ENCODE measurements at regions not wholly inside any gene's neighbourhood (a gene's known extent, or its start where the extent isn't known, plus 50 kb on each side); places are given as distances from the start of the nearest gene placed in this dataset.

DNA sequence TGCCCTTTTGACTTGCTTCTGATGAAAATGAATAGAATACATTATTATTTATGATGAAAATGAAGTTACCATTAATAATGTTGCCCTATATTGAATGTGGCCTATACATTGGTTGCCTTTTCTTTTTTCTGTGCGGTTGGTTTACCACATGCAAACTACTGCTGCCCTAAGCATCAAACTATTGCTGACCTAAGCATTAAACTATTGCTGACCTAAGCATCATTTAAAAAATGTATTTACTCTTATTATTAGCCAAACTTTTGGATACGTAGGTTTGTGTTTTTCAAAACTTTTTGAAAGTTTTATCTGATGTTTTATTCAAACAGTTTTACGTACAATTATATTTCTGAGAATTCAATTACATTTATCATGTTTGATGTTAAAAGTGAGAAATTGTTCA is 76.0 kb upstream of the CDH10 start:
- no peak for DNase-seq (ENCODE audit: low read depth)
- TF ChIP-seq, protein P1, sequence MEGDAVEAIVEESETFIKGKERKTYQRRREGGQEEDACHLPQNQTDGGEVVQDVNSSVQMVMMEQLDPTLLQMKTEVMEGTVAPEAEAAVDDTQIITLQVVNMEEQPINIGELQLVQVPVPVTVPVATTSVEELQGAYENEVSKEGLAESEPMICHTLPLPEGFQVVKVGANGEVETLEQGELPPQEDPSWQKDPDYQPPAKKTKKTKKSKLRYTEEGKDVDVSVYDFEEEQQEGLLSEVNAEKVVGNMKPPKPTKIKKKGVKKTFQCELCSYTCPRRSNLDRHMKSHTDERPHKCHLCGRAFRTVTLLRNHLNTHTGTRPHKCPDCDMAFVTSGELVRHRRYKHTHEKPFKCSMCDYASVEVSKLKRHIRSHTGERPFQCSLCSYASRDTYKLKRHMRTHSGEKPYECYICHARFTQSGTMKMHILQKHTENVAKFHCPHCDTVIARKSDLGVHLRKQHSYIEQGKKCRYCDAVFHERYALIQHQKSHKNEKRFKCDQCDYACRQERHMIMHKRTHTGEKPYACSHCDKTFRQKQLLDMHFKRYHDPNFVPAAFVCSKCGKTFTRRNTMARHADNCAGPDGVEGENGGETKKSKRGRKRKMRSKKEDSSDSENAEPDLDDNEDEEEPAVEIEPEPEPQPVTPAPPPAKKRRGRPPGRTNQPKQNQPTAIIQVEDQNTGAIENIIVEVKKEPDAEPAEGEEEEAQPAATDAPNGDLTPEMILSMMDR (IDR thresholded peaks at IDR 0.05; ENCODE audit: control insufficient read depth, extremely low read depth, insufficient read depth) = no peak
- H3K4me3 ChIP-seq (ENCODE audit: low read depth, low read length) = no peak overlapping the region

DNA sequence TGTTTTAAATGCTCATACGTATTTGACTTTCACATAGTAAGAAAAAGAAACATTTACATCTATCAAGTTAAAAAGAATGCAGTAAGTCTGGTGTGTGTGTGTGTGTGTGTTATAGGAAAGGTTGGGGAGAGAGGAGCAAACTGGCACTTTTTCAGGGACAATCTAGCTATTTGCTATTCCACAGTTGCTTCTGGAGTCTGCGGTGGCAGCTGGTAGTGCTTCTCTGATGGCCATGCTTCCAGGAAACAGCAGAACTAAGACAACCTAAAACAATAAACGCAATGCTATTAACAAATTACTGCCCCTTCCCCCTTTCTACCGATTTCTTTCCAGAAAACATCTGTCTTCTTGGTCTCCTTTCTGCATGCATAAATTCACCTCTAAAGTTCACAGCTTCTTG is 70.0 kb upstream of the CDH10 start:
- no peak for DNase-seq (ENCODE audit: low read depth)
- no peak overlapping the region for H3K4me3 ChIP-seq (ENCODE audit: low read depth, low read length)
- TF ChIP-seq, protein P1 (IDR thresholded peaks at IDR 0.05; ENCODE audit: control insufficient read depth, extremely low read depth, insufficient read depth) = no peak

DNA sequence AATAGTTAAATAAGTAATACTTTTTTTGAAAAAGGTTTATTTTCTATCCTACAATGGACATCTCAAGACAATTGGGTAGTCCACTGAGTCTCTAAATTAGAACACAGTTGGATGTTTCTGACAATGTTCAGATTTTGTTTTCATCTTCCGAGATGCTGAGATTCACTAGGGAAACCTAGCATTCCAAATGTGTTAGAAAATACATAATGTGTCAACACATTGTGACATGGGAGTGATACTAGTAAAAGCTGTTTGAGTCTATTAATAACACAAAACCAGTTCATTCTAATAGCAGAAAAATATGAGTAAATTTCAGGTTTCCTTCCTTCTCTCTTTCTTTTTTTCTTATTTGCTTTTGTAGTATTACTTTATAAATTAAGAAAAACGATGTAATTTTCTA is 68.2 kb upstream of the CDH10 start:
- DNase-seq (ENCODE audit: low read depth) = no peak
- no peak overlapping the region for H3K4me3 ChIP-seq (ENCODE audit: low read depth, low read length)
- TF ChIP-seq, protein P1 (IDR thresholded peaks at IDR 0.05; ENCODE audit: control insufficient read depth, extremely low read depth, insufficient read depth) = no peak

DNA sequence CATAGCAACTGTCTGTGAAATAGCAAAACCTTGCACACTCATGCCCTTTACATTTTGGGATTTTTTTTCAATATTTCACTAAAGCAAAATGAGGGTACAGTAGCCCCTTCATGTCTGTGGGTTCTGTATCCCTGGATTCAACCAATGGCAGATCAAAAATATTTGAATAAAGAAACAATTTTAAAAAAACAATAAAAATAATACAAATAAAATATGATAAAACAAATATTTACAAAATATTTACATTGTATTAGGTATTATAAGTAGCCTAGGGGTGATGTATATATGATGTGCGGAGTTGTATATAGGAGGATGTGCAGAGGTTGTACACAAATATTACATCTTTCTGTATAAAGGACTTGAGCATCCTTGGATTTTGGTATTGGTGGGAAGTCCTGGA is 67.3 kb upstream of the CDH10 start:
- DNase-seq (ENCODE audit: low read depth) = no peak
- TF ChIP-seq, protein P1 (IDR thresholded peaks at IDR 0.05; ENCODE audit: control insufficient read depth, extremely low read depth, insufficient read depth) = no peak
- H3K4me3 ChIP-seq (ENCODE audit: low read depth, low read length) = no peak overlapping the region

DNA sequence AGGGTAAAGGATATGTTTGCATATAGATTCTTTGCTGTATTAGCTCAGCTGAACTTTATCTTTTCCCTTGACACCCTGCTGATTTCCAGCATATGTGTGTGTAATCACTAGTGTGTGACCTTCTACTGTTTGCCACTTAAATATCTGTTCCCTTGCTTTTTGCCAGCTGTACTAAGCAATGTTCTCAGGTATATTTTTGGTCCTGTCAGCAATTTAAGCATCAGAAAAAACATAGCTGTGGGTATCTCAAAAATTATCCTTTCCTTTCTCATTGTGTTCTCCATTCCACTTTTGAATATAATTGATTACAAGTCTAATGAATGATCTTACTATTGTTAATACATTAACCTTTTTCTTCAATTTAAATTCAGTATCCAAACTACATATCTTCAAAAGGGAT is 59.2 kb upstream of the CDH10 start:
- TF ChIP-seq, protein P1 (IDR thresholded peaks at IDR 0.05; ENCODE audit: control insufficient read depth, extremely low read depth, insufficient read depth) = no peak
- H3K4me3 ChIP-seq (ENCODE audit: low read depth, low read length) = no peak overlapping the region
- no peak for DNase-seq (ENCODE audit: low read depth)

Data from LNCaP clone FGC (cell line).